ENCODE measurements at regions not wholly inside any gene's neighbourhood (a gene's known extent, or its start where the extent isn't known, plus 50 kb on each side); places are given as distances from the start of the nearest gene placed in this dataset.

DNA sequence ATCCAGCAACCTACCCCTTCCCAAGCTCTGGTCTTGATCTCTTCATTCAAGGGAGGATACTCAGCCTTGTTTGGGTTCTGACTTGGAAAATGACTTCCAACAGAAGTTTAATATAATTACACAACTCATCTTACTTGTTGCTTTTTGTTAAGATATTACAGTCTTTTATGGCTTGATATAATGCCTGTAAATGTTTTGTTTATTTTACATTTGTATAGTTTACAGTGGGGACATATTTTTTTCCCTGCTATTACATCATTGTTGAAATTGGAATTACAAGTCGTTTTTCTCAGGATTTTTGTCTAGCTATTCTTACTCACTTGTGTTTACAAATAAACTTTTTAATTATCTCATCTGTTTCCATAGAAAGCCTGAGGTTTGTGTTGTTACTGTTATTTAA lies 436.0 kb downstream of the CNTNAP4 start:
- TF ChIP-seq, protein P1, sequence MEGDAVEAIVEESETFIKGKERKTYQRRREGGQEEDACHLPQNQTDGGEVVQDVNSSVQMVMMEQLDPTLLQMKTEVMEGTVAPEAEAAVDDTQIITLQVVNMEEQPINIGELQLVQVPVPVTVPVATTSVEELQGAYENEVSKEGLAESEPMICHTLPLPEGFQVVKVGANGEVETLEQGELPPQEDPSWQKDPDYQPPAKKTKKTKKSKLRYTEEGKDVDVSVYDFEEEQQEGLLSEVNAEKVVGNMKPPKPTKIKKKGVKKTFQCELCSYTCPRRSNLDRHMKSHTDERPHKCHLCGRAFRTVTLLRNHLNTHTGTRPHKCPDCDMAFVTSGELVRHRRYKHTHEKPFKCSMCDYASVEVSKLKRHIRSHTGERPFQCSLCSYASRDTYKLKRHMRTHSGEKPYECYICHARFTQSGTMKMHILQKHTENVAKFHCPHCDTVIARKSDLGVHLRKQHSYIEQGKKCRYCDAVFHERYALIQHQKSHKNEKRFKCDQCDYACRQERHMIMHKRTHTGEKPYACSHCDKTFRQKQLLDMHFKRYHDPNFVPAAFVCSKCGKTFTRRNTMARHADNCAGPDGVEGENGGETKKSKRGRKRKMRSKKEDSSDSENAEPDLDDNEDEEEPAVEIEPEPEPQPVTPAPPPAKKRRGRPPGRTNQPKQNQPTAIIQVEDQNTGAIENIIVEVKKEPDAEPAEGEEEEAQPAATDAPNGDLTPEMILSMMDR (IDR thresholded peaks at IDR 0.05; ENCODE audit: poor library complexity) = no peak
- no peak for TF ChIP-seq EZH2phosphoT487 (IDR thresholded peaks at IDR 0.05; ENCODE audit: low read depth, severe bottlenecking, unreplicated experiment)
- TF ChIP-seq EZH2 (IDR thresholded peaks at IDR 0.05; ENCODE audit: borderline replicate concordance) = no peak

Measured in hepatocyte (in vitro differentiated cells).